Hepatocyte (in vitro differentiated cells): ENCODE measurements at regions not wholly inside any gene's neighbourhood (a gene's known extent, or its start where the extent isn't known, plus 50 kb on each side); places are given as distances from the start of the nearest gene placed in this dataset.

Experiments used
- EZH2 ChIP-seq: fragments of 200-600 bp; sonication (generic); IDR thresholded peaks from 2 replicates; pipeline ENCODE4 v1.6.1; 2016; ENCODE audit warnings: antibody characterized with exemption, mild to moderate bottlenecking, borderline replicate concordance
- TF ChIP-seq, protein P1 (sequence below): fragments of 200-600 bp; sonication (generic); IDR thresholded peaks from 2 replicates; pipeline ENCODE4 v1.5.1; 2016; ENCODE audit warnings: antibody characterized with exemption, mild to moderate bottlenecking; ENCODE audit not compliant: poor library complexity

DNA sequence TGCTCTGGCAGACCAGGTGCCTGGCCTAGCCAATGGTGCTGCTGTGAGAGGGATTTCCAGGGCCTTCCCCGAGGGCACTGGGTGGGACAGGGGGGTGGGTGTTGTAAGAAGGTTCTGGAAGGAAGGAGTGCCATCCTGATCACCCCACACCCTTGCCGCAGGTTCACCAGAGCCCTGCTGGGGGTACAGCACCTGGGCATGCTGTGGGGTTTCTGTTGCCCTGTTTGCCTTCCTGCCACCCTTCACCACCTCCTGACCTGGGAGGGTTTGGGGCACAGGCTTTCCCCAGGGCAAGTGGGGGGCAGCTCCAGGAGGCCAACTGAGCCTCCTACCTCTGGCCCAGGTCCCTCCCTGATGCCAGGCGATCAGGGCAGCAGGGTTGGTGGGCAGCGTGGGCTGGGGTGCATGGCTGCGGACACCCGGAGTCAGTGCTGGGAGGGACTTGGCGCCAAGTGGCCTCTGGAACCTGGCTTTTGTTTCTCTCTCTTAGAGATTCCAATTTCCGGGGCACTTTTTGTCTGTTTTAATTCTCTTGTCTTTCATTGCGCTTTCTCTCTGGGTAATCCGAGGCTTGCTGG, 318.8 kb downstream of the PTPRU start:
- TF ChIP-seq, protein P1, sequence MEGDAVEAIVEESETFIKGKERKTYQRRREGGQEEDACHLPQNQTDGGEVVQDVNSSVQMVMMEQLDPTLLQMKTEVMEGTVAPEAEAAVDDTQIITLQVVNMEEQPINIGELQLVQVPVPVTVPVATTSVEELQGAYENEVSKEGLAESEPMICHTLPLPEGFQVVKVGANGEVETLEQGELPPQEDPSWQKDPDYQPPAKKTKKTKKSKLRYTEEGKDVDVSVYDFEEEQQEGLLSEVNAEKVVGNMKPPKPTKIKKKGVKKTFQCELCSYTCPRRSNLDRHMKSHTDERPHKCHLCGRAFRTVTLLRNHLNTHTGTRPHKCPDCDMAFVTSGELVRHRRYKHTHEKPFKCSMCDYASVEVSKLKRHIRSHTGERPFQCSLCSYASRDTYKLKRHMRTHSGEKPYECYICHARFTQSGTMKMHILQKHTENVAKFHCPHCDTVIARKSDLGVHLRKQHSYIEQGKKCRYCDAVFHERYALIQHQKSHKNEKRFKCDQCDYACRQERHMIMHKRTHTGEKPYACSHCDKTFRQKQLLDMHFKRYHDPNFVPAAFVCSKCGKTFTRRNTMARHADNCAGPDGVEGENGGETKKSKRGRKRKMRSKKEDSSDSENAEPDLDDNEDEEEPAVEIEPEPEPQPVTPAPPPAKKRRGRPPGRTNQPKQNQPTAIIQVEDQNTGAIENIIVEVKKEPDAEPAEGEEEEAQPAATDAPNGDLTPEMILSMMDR: no peak
- TF ChIP-seq EZH2: no peak
